ENCODE measurements at regions not wholly inside any gene's neighbourhood (a gene's known extent, or its start where the extent isn't known, plus 50 kb on each side); places are given as distances from the start of the nearest gene placed in this dataset.

- TF ChIP-seq CTCF (conservative IDR thresholded peaks at IDR 0.05) (no peak), ZFX (IDR thresholded peaks at IDR 0.05) (no peak)
These were observed 621.8 kb downstream of the CDH26 start for GRCh38 chr20:60579941-60580515.
